SW 1271 (cell line): ENCODE measurements at regions not wholly inside any gene's neighbourhood (a gene's known extent, or its start where the extent isn't known, plus 50 kb on each side); places are given as distances from the start of the nearest gene placed in this dataset.
"Not testable (repeated sequence)": the region's sequence is repeated elsewhere in the genome, so short reads cannot be mapped to it uniquely, and the experiment has no call there.

Source experiments
- DNase-seq, 2 experiments: peaks; one replicate each; lab custom pipeline; 2025; lab: John Stamatoyannopoulos, UW

- DNase-seq = no peak
Observed at GRCh38 chrX:41984628-41985027, 61.3 kb upstream of the CASK start.

GRCh38 chrX:41982953-41983352 lies 59.6 kb upstream of the CASK start:
- no peak for DNase-seq

- DNase-seq = no peak
Observed at GRCh38 chrX:41981481-41982013, 58.2 kb upstream of the CASK start.

GRCh38 chrX:41974677-41975076 lies 51.3 kb upstream of the CASK start:
- not testable (repeated sequence) for DNase-seq

- no peak for DNase-seq
Observed at GRCh38 chrX:41973208-41973607, 49.9 kb upstream of the CASK start.
